Esophagus squamous epithelium (tissue), 4 donors: ENCODE measurements at regions not wholly inside any gene's neighbourhood (a gene's known extent, or its start where the extent isn't known, plus 50 kb on each side); places are given as distances from the start of the nearest gene placed in this dataset.

Experiments
- POLR2A ChIP-seq, 4 donors: fragments of 450-650 bp; IDR thresholded peaks; one replicate each; pipeline ENCODE4 v1.6.1; 2017; ENCODE audit warnings: antibody characterized with exemption in 4 of 4, mild to moderate bottlenecking in 4 of 4, moderate library complexity in 3 of 4
- TF ChIP-seq, protein P1 (sequence below), 6 experiments: fragments of 450-650 bp in 4 of 6; fragments of 200-600 bp in 2 of 6; sonication (generic) in 2 of 6; IDR thresholded peaks; one replicate each; pipeline ENCODE4 v1.5.1; 2016 to 2019; ENCODE audit warnings: antibody characterized with exemption in 6 of 6, mild to moderate bottlenecking in 4 of 6, moderate library complexity in 4 of 6

- no peak for TF ChIP-seq POLR2A (IDR thresholded peaks at IDR 0.05)
- TF ChIP-seq, protein P1, sequence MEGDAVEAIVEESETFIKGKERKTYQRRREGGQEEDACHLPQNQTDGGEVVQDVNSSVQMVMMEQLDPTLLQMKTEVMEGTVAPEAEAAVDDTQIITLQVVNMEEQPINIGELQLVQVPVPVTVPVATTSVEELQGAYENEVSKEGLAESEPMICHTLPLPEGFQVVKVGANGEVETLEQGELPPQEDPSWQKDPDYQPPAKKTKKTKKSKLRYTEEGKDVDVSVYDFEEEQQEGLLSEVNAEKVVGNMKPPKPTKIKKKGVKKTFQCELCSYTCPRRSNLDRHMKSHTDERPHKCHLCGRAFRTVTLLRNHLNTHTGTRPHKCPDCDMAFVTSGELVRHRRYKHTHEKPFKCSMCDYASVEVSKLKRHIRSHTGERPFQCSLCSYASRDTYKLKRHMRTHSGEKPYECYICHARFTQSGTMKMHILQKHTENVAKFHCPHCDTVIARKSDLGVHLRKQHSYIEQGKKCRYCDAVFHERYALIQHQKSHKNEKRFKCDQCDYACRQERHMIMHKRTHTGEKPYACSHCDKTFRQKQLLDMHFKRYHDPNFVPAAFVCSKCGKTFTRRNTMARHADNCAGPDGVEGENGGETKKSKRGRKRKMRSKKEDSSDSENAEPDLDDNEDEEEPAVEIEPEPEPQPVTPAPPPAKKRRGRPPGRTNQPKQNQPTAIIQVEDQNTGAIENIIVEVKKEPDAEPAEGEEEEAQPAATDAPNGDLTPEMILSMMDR (IDR thresholded peaks at IDR 0.05), result no peak
These were observed 1024.2 kb downstream of the GRM8 start for GRCh38 chr7:126228356-126229061.
